SK-N-MC (cell line): ENCODE measurements at regions not wholly inside any gene's neighbourhood (a gene's known extent, or its start where the extent isn't known, plus 50 kb on each side); places are given as distances from the start of the nearest gene placed in this dataset.

Experiments used
- EZH2 ChIP-seq: fragments of 200-600 bp; sonication (generic); IDR thresholded peaks from one replicate; pipeline ENCODE4 v1.6.1; 2017; ENCODE audit warnings: antibody characterized with exemption
- POLR2AphosphoS5 ChIP-seq: IDR thresholded peaks from 2 replicates; pipeline ENCODE4 v1.6.1; 2012; ENCODE audit warnings: mild to moderate bottlenecking, low read depth, low read length, borderline replicate concordance

DNA sequence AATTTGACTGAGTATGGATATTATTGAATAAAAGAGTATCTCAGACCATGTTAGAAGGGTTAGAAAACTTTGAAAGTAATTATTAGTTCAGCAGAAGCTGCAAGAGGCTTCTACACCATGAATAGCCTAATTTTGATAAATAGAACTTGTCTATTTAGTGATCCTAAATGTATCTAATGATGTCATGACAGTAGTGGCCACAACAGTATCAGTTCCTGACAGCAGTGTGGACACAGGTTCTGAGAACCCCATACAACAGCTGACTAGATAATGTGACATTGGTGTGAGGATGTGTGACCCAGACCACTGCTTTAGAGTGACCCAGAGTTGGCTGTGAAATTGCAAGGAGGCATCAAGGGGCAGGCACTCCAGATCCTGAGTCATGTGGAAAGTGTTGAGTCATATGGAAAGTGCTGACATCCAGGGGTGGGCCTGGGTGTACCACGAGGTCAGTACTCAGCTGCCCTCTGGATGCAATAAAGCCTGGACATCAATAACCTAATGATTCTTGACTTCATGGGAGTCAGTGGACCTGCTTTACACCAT, 754.7 kb downstream of the DHX35 start:
- no peak for TF ChIP-seq POLR2AphosphoS5
- no peak for TF ChIP-seq EZH2
